Stimulated activated CD4-positive, alpha-beta T cell treated with anti-CD3 and anti-CD28 coated beads, Interleukin-1b, Interleukin-23, amount 100 ng/mL, for 1 hour (primary cell): ENCODE measurements at regions not wholly inside any gene's neighbourhood (a gene's known extent, or its start where the extent isn't known, plus 50 kb on each side); places are given as distances from the start of the nearest gene placed in this dataset.
"Not testable (repeated sequence)": the region's sequence is repeated elsewhere in the genome, so short reads cannot be mapped to it uniquely, and the experiment has no call there.

Experiments
- DNase-seq, 2 donors: peaks; one replicate each; pipeline ENCODE4 v3.0.0-alpha.2; 2020; ENCODE audit warnings: low read depth in 2 of 2

DNA sequence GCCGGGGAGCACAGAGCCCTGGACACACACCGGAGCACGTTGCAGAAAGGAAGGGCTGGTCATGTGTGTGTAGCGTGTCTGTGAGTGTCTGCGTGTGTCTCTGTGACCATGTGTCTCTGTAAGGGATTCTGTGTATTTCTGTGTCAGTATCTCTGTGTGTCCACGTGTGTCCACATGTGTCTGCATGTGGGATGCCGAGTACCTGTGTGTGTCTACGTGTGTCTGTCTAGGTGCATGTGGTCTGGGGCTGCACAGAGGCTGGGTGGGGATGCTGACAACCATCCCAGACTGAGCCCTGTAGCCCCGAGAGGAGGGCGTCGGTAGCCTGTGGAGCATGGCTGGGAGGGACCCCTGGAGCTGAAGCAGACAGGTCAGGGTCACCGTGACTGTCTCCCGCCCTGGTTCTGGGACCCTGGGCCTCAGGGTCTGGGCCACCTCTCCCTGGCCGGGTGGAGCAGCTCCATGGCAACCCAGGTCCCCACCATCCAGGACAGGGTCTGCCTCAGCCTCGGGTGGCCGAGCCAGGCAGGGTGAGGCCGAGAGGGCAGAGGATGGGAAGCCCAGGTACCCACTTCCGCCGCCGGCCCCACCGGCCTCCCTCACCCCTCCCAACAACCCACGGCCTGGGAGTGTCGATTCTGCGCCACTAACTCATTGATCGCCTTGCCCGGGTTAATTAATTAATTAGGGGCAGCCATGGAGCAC, 122.7 kb downstream of the FAM53A start:
- no peak for DNase-seq

DNA sequence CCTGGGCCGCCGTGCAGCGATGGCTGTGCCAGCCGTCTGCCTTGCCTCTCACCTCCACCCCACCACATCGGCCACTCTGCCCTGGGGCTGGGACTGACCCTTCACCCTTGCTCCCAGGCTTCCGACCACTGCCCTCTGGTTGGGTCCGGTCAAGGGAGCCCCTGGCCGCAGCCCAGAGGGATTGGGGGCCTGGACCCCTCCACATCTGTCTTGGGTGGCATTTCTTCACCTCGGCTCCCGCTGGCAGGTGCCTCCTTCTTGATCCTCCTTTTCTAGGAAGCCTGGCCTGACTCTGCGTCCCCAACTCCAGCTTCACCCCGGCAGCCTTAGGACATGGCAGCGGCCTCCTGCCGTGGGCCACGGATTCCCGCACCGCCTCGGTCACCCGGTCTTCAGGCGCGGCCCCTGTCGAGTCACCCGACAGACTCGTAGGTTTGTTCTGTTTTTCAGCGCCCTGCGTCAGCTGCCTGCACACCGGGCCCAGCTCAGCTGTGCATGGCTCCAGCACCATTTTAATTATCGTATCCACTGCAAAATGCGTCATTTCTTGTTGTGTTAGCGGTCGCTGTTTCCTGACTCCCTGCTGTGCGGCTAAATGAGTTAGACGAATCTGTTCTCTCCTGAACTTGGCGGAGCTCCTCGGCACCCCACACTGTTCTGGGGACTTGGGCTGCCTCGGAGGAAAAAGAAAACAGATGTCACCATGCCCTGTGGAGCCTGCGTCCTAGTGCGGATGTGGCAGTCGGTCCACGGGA, 124.0 kb downstream of the FAM53A start:
- no peak for DNase-seq

DNA sequence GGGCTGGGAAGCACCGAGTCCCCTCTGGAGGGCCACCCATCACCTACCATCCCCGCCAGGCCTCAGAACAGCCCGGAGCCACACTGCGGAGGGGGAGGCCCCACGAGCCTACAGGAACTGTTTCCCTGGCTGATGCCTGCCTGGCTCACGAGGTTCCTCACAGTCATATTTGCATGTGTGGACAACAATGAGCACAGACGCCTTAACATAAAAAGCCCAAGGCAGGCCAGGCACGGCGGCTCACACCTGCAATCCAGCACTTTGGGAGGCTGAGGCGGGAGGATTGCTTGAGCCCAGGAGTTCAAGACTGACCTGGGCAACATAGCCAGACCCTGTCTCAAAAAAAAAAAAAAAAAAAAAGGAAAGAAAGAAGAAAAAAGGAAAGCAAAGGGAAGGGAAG, 125.9 kb downstream of the FAM53A start:
- DNase-seq = no peak

DNA sequence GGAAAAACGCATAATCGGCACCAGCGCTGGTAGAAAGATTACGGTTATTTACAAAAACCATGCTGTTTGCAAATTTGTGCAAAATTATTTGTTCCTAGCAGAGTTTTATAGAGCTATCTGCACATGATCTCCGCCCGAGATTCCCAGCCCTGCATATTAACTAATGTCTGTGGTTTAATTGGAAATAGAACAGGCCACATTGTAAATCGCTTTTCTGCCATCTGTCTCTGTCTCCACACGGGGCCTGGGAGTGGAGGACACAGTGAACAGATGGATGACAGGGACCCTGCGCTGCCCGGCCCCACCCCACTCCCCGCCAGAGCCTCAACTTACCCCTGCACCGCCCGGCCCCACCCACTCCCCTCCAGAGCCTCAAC, 126.9 kb downstream of the FAM53A start:
- no peak for DNase-seq

DNA sequence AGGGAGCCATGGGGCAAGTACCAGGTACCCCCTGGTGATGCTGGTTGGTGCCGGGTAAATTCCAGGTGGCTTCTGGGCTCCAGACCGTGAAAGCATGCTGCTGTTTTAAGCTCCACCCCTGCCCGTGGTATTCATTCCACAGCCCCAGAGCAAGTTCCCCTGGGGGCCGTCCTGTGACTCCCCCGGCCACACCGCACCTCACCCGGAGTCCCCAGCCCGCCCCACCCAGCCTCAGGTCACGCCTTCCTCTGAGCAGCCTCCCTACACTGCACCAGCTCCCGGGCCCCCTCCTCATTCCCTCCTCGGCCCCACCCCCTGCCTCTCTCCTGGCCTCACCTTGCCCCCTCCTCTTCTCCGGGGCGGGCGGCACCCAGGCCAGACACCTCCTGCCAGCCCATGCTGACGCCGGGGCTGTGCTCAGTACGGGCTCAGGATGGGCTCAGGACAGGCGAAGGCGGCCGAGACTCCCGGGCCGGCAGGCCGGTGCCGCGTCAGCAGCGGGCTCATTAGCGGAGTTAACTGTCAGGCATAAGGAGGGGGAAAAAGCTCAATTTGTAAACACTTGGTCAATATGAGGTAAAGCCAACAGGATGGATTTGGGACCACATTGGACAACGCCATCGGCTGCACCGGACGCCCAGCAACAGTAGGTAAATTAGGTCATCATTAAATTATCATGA, 127.4 kb downstream of the FAM53A start:
- no peak for DNase-seq

DNA sequence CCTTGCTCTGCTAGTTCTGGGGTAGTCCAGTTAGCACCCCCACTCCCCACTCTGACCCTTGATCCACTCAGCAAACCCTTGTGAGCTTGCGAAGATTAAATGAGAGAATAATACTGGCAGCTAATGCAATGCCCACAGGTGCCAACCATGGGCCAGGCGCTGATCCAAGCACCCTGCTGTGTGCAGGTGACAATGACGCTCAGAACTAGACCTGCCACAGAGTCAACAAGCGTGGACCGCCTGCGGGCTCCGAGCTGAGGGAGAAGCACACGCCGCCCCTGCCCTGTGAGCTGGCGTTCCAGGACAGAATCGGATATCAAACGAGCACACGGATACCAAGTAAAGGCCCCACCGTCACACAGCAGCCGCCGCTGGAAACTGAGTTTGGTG, 129.2 kb downstream of the FAM53A start:
- no peak for DNase-seq

DNA sequence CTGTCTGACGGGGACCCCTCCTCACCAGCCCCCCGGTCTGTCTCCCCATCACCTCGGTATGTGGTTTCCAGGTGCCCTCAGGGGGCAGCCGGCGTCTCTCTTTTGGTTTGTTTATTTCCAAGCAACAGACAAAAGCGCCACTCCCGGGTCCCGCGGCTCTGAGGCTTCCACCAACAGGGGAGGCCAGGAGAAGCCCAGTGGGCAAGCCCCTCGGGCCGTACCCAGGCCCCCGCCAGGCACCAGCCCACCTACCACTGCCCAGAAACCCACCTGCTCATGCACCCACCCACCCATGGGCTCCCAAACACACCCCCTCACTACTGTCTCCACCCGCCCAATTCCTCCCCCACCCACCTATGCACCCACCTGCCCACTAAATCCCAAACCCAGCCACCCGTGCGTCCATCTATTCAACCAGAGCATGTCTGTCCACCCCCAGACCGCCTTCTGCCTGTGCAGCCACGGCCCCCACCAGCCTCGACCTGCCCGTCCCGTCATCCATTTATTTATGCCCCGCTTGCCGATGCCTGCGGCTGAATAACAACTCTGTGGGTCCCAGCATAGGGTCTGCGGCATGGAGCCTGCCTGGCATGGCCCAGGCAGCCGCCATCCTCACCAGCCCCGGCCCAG, 129.8 kb downstream of the FAM53A start:
- no peak for DNase-seq

DNA sequence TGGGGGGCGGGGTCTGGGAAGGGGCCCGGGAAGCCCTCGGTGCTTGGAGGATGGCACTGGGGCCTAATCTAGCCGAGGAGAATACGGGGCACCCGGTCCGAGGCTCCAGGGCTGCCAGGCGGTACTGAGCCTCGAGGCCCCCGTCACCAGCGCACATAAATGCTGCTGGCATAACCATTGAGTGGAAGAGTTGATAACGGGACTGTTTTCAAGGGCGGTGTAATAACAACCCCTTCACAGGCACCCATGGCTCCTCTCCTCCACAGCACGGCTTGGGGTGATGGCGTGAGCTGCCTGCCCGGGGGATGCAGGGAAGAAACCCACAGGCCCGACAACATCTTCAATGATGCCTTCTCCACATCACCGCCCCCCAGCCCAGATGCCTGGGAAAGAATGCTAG, 130.7 kb downstream of the FAM53A start:
- no peak for DNase-seq

DNA sequence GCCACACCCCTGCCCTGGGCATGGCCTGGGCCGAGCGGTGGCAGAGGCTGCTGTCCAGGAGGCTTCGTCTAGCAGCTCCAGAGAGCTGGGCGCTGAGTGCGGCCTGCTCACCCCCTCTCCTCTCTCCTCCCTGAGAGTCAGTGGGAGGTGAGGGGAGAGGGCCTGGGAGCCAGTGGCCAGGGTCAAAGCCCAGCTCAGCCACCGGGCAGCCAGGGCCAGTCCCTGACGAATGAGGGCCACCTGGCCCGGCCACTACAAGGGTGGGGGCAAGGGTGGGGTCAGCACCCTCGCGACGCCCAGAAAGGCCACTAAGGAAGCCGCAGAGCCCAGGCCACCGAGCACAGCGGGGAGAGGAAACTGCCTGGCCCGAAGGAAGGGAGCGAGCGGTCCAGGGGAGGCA, 131.7 kb downstream of the FAM53A start:
- no peak for DNase-seq

DNA sequence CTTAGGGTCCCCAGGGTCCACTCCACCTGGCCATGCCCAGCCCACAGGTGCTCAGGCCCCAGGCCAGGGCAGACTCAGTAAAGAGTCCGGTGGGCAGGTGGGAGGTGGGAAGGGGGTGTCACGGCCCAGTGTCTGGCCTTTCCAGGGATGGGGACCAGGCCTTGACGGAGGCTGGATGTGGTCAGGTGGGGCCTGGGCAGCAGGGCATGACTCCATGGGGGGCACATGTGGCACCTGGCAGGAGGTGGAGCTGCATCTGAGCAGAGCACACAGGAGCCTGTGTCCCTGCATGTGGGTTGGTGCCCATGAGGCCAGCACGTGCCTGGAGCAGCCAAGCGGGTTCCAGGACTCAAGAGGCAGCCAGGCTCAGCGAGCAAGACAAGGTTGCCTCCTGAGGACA, 132.9 kb downstream of the FAM53A start:
- no peak for DNase-seq

DNA sequence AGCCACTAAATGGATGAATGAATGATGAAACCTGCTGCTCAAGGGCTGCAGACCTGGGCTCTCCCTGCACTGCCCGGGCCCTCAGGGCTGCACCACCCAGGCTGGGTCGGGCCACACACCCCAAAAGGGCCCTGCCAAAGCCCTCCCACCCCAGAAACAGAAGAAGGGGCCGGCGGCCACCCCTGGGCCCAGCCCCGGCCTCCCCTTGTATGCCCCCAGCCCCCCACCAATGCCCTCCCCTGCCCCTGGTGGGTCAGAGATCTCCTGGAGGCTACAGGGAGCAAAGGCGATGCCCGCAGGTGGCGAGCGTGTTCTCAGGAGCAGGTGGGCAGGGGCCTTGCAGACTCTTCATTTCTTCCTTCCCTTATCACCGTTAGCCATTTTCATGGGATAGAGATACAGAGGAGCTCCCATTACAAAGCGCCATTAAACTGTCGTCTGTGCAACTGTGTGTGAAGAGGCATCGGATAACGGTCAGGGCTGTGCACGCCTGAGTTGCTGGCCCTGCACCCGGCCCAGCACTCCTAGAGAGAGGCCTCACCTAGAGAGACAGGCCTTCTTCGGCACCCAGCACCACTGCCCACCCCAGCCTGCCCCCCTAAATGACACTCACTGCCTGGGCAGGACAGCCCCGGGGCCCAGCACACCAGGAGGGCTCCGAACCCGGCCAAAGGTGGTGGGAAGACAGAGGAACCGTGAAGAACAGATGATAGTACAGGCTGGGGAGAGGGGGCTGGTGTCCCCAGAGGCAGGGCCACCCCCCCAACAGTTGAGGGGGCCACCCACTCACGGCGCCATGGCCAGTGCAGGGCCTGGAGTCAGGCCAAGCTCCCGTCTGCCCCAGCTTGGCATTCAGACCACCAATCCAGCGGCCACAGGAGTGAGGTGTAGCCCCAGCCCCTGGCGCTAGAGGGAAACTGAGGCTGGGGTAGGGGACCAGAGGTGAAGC, 133.7 kb downstream of the FAM53A start:
- no peak for DNase-seq

DNA sequence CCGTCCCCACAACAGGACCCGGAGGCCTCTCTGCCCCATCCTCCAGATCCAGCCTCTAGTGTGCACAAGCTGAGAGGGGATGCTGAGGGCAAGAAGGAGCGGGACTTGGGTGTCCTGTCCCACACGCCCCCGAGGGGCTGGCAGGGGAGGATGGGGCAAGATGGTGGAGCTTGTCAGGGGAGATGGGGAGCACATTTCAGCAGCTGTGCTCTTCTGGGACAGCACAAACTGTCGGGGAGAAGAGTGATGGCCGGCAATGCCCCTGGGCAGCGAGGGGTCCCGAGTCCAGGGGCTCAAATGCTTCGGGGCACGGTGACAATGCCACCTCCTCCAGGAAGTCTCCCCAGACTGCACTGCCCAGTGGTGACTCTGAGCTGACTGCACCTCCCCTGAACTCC, 134.5 kb downstream of the FAM53A start:
- DNase-seq = no peak

DNA sequence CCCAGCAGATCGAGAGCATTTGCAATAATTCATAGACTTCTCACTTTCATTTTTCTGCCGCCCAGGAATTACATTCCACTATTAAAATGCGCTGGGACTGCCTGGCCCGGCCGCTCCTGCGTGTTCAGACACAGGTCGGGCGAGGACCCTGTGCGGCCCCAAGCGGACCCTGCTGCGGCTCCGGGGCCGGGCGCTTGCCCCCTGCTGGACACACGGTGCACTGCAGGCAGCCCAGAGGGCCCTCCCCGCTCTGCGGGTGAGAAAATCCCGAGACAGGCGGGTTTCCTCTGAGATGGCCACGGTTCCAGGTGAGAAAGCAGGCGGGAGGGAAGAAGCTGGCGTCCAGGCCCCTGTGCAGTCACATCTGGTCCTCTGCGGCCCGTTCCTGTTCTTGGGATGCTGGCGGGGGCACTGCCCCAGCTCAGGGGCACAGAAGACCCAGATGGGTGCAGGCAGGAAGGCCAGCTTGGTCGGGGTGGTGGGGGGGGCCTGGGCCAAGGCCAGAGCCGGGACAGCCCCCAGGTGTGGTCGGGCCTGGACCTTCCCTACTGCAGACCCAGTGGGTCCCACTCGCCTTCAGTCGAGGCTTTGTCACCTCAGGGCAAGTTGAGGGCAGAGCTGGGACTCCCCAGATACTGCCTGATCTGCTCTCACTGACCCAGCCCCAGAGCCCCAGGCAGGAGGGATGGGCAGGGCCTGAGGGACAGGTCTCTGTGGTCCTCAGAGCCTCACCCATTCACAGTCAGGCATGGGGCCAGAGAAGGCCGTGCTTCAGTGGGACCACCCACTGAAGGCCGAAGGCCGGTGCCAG, 135.1 kb downstream of the FAM53A start:
- peak; percentile 13 to 48 for DNase-seq

DNA sequence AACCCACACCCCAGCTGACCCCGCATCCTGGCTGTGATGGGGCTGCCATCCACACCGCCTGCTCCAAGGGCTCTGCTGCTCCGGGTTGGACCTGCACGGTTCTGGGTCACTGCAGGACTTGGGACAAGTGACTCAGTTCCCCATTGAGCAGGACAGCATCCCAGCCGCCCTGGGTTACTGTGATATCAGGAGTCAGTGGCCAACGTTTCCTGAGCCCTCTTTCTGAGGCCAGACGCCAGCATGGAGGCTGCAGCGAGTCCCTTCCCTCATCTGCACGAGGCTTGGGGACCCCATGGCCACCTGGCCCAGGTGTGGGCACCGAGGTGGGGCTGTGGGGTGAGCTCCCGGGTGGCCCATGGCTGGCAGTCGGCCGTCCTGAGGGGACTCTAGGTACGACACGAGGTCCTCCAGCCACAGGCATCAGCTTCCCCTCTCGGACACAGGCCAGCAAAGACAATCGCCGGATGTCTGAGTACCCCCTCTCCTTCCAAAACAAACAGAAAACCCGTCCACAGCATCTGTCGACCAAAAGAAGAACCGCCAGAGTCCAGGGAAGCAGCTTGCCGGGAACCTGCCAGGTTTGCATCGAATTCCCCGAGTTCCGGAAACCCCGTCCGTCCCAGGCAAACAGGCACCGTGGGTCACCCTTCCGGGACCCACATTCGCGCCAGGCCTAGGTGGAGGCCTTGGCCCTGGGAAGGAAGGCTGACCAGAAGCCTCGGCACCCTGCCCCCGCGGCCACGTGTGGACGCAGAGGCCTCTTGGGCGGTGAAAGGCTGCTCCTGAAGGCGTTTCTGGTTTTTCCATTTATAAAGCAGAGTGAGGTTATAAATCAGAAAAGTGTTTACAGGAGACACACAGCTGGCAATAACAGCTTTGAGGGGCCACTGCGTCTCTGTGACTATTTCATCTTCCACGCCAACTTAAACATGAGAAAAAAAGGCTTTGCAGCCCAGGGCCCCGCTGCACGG, 136.0 kb downstream of the FAM53A start:
- DNase-seq = no peak

DNA sequence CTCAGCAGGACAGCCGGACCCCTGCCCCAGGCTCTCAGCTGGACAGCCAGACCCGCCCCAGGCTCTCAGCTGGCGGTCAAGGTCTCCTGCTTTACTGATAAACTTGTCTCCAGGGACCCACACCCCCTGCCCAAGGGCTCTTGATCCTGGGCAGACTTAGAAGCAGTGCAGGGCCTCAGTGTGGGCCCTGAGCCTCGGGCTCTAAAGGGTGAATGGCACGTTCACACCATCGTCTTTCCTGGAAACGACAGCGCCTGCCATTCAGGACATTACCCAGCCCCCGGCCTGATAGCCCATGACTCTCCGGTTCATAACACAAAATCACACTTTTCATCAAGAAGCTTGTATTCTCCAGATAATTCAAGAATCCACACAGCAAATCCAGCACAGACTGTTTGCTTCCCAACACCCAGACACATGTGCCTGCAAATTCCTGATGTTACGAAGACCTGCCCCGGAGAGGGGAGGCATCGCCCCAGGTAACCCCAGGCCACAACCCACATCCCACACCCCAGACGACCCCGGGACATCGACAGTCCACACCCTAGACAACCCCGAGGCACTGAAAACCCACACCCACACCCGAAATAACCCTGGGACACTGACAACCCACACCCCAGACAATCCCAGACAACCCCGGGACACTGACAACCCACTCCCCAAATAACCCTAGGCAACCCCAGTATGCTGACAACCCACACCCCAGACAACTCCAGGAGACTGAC, 136.8 kb downstream of the FAM53A start:
- DNase-seq = no peak

DNA sequence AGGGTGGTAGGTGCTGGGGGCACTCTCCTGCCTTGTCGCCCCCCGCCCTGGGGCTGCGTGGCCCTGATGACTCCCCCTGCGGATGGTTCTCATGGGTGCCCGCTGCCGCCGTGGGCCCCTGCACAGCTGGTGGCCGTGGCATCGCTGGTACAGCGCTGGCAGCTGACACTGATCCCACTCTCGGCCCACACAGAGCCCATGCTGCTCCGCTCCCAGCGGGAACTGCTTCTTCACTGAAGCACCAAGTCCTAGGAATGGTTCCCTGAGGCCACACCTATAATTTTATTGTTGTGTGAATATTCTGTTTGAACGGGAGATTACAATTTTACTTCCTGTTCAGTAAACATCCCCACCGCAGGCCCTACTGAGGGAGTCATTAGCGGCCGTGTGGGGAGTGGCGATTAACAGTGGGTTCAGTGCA, 138.6 kb upstream of the NKX1-1 start:
- DNase-seq = no peak

DNA sequence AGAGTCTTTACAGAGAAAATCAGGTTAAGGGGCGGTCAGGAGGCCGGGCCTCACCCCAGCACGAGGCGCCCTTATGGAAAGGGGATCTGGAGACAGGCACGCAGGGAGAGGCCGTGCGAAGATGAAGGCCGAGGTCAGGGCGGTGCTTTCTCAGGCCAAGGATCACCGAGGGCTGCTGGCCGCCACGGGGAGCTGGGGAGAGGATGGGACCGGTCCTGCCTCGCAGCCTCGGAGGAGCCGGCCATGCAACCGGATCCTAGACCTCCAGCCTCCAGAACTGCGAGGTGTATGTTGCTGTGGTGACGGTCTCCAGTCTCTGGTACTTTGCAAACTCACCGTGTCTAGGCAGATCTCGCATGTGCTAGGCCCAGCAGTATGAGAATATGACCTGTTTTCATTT, 138.2 kb upstream of the NKX1-1 start:
- DNase-seq = not testable (repeated sequence)

DNA sequence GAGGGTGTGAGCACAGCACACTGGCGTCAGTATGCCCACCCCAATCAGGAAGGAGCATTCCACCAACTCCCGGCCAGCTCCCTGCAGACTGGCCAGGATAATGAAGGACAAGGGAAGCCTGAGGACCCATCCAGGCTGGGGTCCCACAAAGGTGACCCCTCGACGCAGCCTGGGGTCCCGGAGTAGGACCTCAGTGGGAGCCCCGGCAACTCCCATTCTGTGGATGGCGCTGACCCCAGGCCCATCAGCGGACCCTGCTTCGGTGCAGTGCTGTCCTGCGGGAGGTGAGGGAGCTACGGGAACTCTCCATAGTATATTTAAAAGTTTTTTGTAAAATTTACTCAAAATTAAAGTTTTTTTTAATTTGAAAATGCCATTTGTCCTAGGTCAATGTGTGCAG, 137.7 kb upstream of the NKX1-1 start:
- no peak for DNase-seq

DNA sequence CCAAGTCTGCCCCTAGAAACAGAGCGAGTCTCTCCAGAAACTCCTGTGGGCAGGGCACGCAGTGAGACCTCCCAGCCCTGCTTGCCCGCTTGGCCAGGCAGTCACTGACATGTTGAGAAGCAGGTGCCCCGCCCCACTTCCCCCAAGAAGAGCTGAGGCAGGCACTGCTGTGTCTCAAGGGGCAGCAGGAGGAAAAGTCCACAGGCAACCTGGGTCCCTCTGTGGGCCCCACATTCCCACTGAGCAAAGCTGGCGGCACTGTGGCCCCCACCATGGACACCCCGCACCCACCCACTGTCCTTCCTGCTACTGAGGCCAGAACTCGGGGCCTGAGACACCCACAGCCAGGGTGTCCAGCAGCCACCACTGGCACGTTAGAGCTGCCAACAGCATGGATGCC, 137.3 kb upstream of the NKX1-1 start:
- DNase-seq = no peak
